PC-9 (cell line): ENCODE measurements at regions not wholly inside any gene's neighbourhood (a gene's known extent, or its start where the extent isn't known, plus 50 kb on each side); places are given as distances from the start of the nearest gene placed in this dataset.

ENCODE experiments used
- EZH2 ChIP-seq: fragments of 200-600 bp; sonication (generic); IDR thresholded peaks from 2 replicates; pipeline ENCODE4 v1.8.0; 2017; ENCODE audit warnings: antibody characterized with exemption, low read depth
- TF ChIP-seq, protein P1 (sequence below): fragments of 200-600 bp; sonication (generic); conservative IDR thresholded peaks from 2 replicates; pipeline ENCODE4 v1.6.1; 2017; ENCODE audit warnings: mixed run types, antibody characterized with exemption, mild to moderate bottlenecking, moderate library complexity

DNA sequence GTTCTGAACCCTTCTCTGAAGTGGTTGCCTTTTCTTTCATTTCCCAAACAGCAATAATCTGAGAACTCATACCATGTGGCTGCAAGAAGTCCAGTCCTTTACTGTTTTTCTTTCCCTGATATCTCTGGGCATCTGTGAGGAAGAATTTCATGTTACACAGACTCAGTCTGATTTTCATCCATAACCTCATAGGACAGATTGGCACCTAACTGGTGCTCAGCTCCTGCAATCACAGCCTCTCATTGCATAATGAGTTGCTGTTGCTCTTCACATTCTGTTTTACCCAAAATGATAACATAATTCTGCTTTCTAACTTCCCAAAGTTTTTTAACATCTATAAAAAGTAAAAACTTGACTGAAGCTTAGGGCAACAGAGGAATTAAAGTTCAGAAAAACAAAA lies 472.2 kb upstream of the PBX1 start:
- TF ChIP-seq, protein P1, sequence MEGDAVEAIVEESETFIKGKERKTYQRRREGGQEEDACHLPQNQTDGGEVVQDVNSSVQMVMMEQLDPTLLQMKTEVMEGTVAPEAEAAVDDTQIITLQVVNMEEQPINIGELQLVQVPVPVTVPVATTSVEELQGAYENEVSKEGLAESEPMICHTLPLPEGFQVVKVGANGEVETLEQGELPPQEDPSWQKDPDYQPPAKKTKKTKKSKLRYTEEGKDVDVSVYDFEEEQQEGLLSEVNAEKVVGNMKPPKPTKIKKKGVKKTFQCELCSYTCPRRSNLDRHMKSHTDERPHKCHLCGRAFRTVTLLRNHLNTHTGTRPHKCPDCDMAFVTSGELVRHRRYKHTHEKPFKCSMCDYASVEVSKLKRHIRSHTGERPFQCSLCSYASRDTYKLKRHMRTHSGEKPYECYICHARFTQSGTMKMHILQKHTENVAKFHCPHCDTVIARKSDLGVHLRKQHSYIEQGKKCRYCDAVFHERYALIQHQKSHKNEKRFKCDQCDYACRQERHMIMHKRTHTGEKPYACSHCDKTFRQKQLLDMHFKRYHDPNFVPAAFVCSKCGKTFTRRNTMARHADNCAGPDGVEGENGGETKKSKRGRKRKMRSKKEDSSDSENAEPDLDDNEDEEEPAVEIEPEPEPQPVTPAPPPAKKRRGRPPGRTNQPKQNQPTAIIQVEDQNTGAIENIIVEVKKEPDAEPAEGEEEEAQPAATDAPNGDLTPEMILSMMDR = no peak
- no peak for TF ChIP-seq EZH2
